T-cell (primary cell): ENCODE measurements at regions not wholly inside any gene's neighbourhood (a gene's known extent, or its start where the extent isn't known, plus 50 kb on each side); places are given as distances from the start of the nearest gene placed in this dataset.

Experiments used
- ATAC-seq, 4 experiments: fragments of 200-7000 bp in 3 of 4; fragments of 150-1000 bp in 1 of 4; cut with Tn5 transposase; replicated peaks in 1 of 4; 1 replicate in 3 of 4; 2 replicates in 1 of 4; pipeline ENCODE4 v1.10.0; 2021; ENCODE audit warnings: moderate library complexity in 3 of 4, mild to moderate bottlenecking in 2 of 4, moderate number of reproducible peaks in 1 of 4
- CTCF ChIA-PET, 2 donors: fragments of 300-600 bp; sonication (Branson Sonifier 250); formaldehyde crosslinking; loops; one replicate each; lab custom pipeline; 2022; ENCODE audit warnings: antibody characterized with exemption in 2 of 2; lab: Charles Lee
- POLR2A ChIA-PET, 2 donors: fragments of 300-600 bp; sonication (Branson Sonifier 250); formaldehyde crosslinking; loops; one replicate each; lab custom pipeline; 2022; ENCODE audit warnings: antibody characterized with exemption in 2 of 2; lab: Charles Lee
- DNase-seq, 35 experiments: peaks; one replicate each; pipeline versions ENCODE4 v3.0.0 to v3.0.0-alpha.2; 2013 to 2023
- H3K27ac ChIP-seq: one replicate; pipeline ENCODE4 v1.5.1; 2013; ENCODE audit warnings: low read length
- H3K27me3 ChIP-seq, 2 experiments: replicated peaks in 1 of 2; 1 replicate in 1 of 2; 2 replicates in 1 of 2; pipeline versions ENCODE4 v1.6.1 to v1.7.0; 2013; ENCODE audit warnings: low read length in 1 of 2, mixed read lengths in 1 of 2; ENCODE audit not compliant: control insufficient read depth in 2 of 2, insufficient read depth in 2 of 2; ENCODE audit errors: extremely low read depth in 1 of 2
- H3K36me3 ChIP-seq, 2 donors: 1 replicate in 1 of 2; 2 replicates in 1 of 2; pipeline versions ENCODE4 v1.6.1 to v1.7.0; 2013; ENCODE audit warnings: low read length in 1 of 2; ENCODE audit not compliant: control insufficient read depth in 2 of 2, insufficient read depth in 1 of 2; ENCODE audit errors: extremely low read depth in 1 of 2
- H3K4me1 ChIP-seq, 2 experiments: 1 replicate in 1 of 2; 2 replicates in 1 of 2; pipeline versions ENCODE4 v1.6.1 to v1.7.0; 2013; ENCODE audit warnings: low read length in 2 of 2, mixed read lengths in 1 of 2; ENCODE audit not compliant: insufficient read depth in 2 of 2, control insufficient read depth in 1 of 2; ENCODE audit errors: extremely low read depth in 1 of 2
- H3K4me3 ChIP-seq, 2 donors: 1 replicate in 1 of 2; 2 replicates in 1 of 2; pipeline versions ENCODE4 v1.5.1 to v1.7.0; 2013; ENCODE audit warnings: mild to moderate bottlenecking in 2 of 2, low read length in 1 of 2, moderate library complexity in 1 of 2; ENCODE audit not compliant: control insufficient read depth in 1 of 2; ENCODE audit errors: extremely low read depth in 1 of 2
- H3K9me3 ChIP-seq: 2 replicates; pipeline ENCODE4 v1.7.0; 2013
- H3K27ac Mint-ChIP-seq, 2 donors: one replicate each; pipeline ENCODE4 v1.8.0; 2020 to 2021; ENCODE audit warnings: mild to moderate bottlenecking in 2 of 2, mixed read lengths in 2 of 2
- H3K27me3 Mint-ChIP-seq, 2 donors: one replicate each; pipeline ENCODE4 v1.8.0; 2021 to 2022; ENCODE audit warnings: mixed read lengths in 2 of 2
- H3K36me3 Mint-ChIP-seq: one replicate; pipeline ENCODE4 v1.8.0; 2021; ENCODE audit warnings: mixed read lengths
- H3K4me1 Mint-ChIP-seq, 3 donors: one replicate each; pipeline ENCODE4 v1.8.0; 2020 to 2022; ENCODE audit warnings: mixed read lengths in 3 of 3, mild to moderate bottlenecking in 1 of 3
- H3K4me3 Mint-ChIP-seq, 3 donors: one replicate each; pipeline ENCODE4 v1.8.0; 2020 to 2022; ENCODE audit warnings: mild to moderate bottlenecking in 3 of 3, mixed read lengths in 3 of 3, moderate library complexity in 3 of 3
- H3K9me3 Mint-ChIP-seq, 3 donors: one replicate each; pipeline ENCODE4 v1.8.0; 2020 to 2022; ENCODE audit warnings: mixed read lengths in 3 of 3
- WGBS: methylation state at CpG from one replicate; pipeline ENCODE4 v1.1.5; 2013; ENCODE audit warnings: missing lambda C conversion rate; ENCODE audit not compliant: insufficient coverage; 5-methylcytosine and 5-hydroxymethylcytosine counted together

DNA sequence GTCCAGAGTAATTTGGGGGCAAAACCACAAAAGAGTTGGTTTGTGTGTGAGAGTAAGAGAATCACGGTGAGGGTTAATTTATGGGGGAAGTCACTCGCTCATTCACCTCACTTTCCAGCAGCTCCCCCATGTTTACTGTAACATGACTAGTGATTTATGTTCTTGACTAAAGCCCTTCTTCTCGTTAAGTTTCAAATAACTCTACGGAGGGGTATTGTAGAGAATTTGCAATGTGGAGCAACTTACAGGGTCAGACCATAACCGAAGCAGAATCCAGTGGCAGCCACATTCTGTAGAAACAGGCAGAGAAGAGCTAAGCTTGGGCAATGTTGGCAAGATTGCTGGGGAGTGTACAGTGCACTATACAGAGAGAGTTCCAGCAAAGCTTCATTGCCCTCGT lies 760.6 kb downstream of the IRX1 start:
- 81% methylated on average over 3 of the region's 6 CpGs for WGBS

DNA sequence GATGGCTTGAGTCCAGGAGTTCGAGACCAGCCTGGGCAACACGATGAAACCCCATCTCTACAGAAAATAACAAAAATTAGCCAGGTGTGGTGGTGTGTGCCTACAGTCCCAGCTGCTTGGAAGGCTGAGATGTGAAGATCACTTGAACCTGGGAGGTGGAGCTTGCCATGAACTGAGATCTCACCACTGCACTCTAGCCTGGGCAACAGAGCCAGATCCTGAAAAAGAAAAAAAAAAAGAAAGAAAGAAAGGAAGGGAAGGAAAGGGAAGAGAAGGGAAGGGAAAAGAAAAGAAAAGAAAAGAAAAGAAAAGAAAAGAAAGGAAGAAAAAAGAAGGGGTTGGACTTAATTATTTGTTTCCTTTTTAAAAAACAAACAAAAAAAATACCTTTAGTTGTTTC lies 764.2 kb downstream of the IRX1 start:
- no peaks in the 10 kb centered on the region for H3K4me1 Mint-ChIP-seq
- Histone ChIP-seq H3K4me1 (no peaks in the 10 kb centered on the region), H3K4me3 (no peak overlapping the region), H3K9me3 (no peaks in the 10 kb centered on the region), H3K36me3 (no peaks in the 10 kb centered on the region), H3K27me3 (no peaks in the 10 kb centered on the region), H3K27ac (no peak overlapping the region)
- DNase-seq (no peak), ATAC-seq (no peak)
- H3K4me3 Mint-ChIP-seq, result no peak overlapping the region
- H3K36me3 Mint-ChIP-seq, result no peaks in the 10 kb centered on the region
- peaks cover 4 to 17% (median 13%) of the 10 kb centered on the region in 3 donors for H3K9me3 Mint-ChIP-seq
- WGBS, result no CpG with 5 or more reads among the region's 2 CpGs
- ChIA-PET CTCF (no interaction called here), POLR2A (no interaction called here)
- no peaks in the 10 kb centered on the region for H3K27me3 Mint-ChIP-seq
- no peak overlapping the region for H3K27ac Mint-ChIP-seq

More for the DNA sequence above, 760.6 kb downstream of the IRX1 start:
- H3K27me3 ChIP-seq, result no peaks in the 10 kb centered on the region
- no peaks in the 10 kb centered on the region for H3K36me3 Mint-ChIP-seq
- H3K9me3 ChIP-seq, result no peaks in the 10 kb centered on the region
- no peak overlapping the region for H3K27ac ChIP-seq
- H3K4me3 ChIP-seq, result no peak overlapping the region
- no peak overlapping the region for H3K27ac Mint-ChIP-seq
- ChIA-PET POLR2A (no interaction called here), CTCF (interaction anchor here in 1 of 2 donors (0.6 kb wide), 1 partner anchor 29 kb away, joined by 4 read pairs; no protein-coding TSS in a partner anchor)
- ATAC-seq (no peak), DNase-seq (no peak)
- H3K36me3 ChIP-seq, result no peaks in the 10 kb centered on the region
- H3K27me3 Mint-ChIP-seq, result no peaks in the 10 kb centered on the region
- H3K9me3 Mint-ChIP-seq, result peaks cover 15 to 32% (median 17%) of the 10 kb centered on the region in 3 donors
- no peaks in the 10 kb centered on the region for H3K4me1 Mint-ChIP-seq
- no peaks in the 10 kb centered on the region for H3K4me1 ChIP-seq
- no peak overlapping the region for H3K4me3 Mint-ChIP-seq

DNA sequence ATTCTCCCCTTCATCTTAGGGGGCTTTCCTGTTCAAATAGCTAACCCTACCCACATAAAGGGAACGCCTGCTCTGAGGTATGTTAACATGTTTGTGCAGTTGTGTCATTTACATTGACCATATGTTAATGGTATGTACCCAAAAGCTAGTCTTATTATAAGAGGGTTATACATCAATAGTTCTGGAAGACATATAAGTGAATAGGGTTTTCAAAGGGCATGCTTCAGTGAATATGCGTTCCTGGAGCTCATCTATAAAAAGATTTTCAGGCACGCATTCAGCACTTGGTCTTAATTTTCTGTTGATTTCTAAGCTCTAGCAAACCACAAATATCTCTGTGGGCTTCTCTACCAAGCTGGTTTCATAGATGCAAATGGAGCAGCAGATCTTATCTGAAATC lies 766.1 kb downstream of the IRX1 start:
- H3K27ac ChIP-seq, result no peak overlapping the region
- ATAC-seq (no peak), DNase-seq (no peak)
- H3K27me3 ChIP-seq, result no peaks in the 10 kb centered on the region
- no CpG with 5 or more reads among the region's 3 CpGs for whole genome bisulfite sequencing
- H3K4me3 ChIP-seq, result no peak overlapping the region
- H3K27me3 Mint-ChIP-seq, result no peaks in the 10 kb centered on the region
- no peaks in the 10 kb centered on the region for H3K36me3 Mint-ChIP-seq
- no peaks in the 10 kb centered on the region for H3K36me3 ChIP-seq
- H3K27ac Mint-ChIP-seq, result no peak overlapping the region
- H3K4me1 ChIP-seq, result no peaks in the 10 kb centered on the region
- POLR2A ChIA-PET, result no interaction called here
- peaks cover 4 to 12% (median 8%) of the 10 kb centered on the region in 3 donors for H3K9me3 Mint-ChIP-seq
- H3K4me1 Mint-ChIP-seq, result no peaks in the 10 kb centered on the region
- CTCF ChIA-PET, result no interaction called here
- H3K9me3 ChIP-seq, result no peaks in the 10 kb centered on the region
- no peak overlapping the region for H3K4me3 Mint-ChIP-seq

DNA sequence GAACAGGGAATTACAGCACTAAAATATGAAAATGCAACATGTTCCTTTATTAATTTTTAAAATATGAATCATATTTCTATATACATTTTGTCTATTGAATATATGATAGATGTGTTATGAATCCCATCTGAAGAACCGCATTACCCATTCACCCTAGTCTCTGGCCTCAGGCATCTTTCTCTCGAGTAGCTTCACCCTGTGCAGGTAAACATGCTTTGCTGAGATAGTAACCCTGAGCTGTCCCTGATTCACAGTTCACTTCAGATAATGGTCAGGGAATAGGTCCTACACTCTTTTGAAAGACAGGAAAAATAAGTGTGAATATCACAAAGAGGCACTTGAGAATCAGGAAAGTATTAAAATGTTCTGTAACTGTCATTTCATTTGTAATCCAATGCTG lies 766.8 kb downstream of the IRX1 start:
- H3K9me3 Mint-ChIP-seq, result peaks cover 4 to 12% (median 11%) of the 10 kb centered on the region in 3 donors
- no peaks in the 10 kb centered on the region for H3K27me3 Mint-ChIP-seq
- no peak for ATAC-seq
- Histone ChIP-seq H3K27ac (no peak overlapping the region), H3K36me3 (no peaks in the 10 kb centered on the region), H3K27me3 (no peaks in the 10 kb centered on the region), H3K4me3 (no peak overlapping the region), H3K9me3 (no peaks in the 10 kb centered on the region), H3K4me1 (no peaks in the 10 kb centered on the region)
- H3K27ac Mint-ChIP-seq, result no peak overlapping the region
- no peaks in the 10 kb centered on the region for H3K4me1 Mint-ChIP-seq
- no peaks in the 10 kb centered on the region for H3K36me3 Mint-ChIP-seq
- WGBS, result no CpG with 5 or more reads among the region's 2 CpGs
- DNase-seq, result no peak
- no peak overlapping the region for H3K4me3 Mint-ChIP-seq
- CTCF ChIA-PET, result no interaction called here
- POLR2A ChIA-PET, result no interaction called here

DNA sequence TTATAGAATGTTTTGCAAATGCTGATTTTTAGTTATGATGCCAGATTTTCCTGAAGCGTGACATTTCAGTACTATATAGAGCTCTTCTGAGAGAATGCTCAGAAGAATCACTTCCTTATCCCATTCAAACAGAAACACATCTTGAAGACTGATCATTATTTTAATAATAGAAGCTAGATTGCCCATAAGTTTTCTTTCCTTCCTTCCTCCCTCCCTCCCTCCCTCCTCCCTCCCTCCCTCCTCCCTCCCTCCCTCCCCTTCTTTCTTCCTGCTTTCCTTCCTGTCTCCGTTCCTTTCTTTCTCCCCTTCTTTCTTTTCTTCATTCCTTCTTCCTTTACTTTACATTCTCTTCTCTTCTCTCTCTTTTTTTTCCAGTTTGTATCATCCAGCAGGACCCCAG lies 767.4 kb downstream of the IRX1 start:
- ATAC-seq (no peak), DNase-seq (no peak)
- ChIA-PET CTCF (no interaction called here), POLR2A (no interaction called here)
- no peaks in the 10 kb centered on the region for H3K27me3 Mint-ChIP-seq
- H3K27ac Mint-ChIP-seq, result no peak overlapping the region
- Histone ChIP-seq H3K36me3 (no peaks in the 10 kb centered on the region), H3K4me3 (no peak overlapping the region), H3K9me3 (no peaks in the 10 kb centered on the region), H3K27me3 (no peaks in the 10 kb centered on the region), H3K27ac (no peak overlapping the region), H3K4me1 (no peaks in the 10 kb centered on the region)
- no peaks in the 10 kb centered on the region for H3K4me1 Mint-ChIP-seq
- H3K36me3 Mint-ChIP-seq, result no peaks in the 10 kb centered on the region
- WGBS, result no CpG with 5 or more reads among the region's 2 CpGs
- H3K4me3 Mint-ChIP-seq, result no peak overlapping the region
- H3K9me3 Mint-ChIP-seq, result peaks cover 4 to 12% (median 11%) of the 10 kb centered on the region in 3 donors

DNA sequence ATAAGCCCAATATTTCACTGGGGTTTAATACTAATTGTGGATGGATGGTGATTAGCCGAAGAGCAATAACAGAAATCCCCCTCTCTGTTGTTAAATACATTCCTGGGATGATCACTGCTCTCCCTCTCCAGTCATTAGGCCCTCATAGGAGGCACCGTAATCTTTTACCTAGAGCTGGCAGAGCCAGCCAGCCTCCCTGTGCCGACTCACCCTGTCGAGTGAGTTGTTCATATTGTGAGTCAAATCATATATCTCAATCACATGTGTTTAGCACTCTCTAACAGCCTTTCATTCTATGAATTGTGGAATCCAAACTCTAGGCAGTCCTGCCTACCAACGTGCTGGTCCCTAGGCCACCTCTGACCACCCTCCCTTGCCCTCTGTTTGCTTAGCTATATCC lies 771.0 kb downstream of the IRX1 start:
- no peaks in the 10 kb centered on the region for H3K36me3 Mint-ChIP-seq
- peaks cover 0 to 14% (median 7%) of the 10 kb centered on the region in 3 donors for H3K9me3 Mint-ChIP-seq
- Histone ChIP-seq H3K4me3 (no peak overlapping the region), H3K36me3 (no peaks in the 10 kb centered on the region), H3K9me3 (no peaks in the 10 kb centered on the region), H3K27me3 (no peaks in the 10 kb centered on the region), H3K27ac (no peak overlapping the region), H3K4me1 (no peaks in the 10 kb centered on the region)
- 84% methylated on average over 4 of the region's 5 CpGs for WGBS
- DNase-seq (no peak), ATAC-seq (no peak)
- POLR2A ChIA-PET, result no interaction called here
- no peak overlapping the region for H3K4me3 Mint-ChIP-seq
- no peaks in the 10 kb centered on the region for H3K27me3 Mint-ChIP-seq
- H3K27ac Mint-ChIP-seq, result no peak overlapping the region
- H3K4me1 Mint-ChIP-seq, result no peaks in the 10 kb centered on the region
- CTCF ChIA-PET, result no interaction called here

DNA sequence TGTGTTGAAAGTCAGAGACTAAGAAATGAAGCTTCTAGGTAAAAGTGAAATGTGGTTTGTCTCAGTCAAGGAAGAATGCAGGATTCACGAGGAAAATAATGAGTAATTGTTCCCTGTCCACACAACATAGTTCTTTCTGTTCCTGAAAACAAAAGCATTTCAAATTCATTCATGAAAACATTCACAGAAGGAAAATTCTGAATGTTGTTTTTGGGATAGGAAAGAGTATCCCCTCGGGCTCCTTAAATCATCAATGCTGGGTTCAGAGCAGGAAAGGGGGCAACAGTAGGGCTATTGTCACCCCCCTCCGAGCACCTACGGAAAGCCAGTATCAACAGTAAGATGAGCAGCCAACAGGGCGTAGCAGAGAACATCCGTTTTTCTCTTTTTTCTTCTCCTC lies 769.9 kb upstream of the ADAMTS16 start:
- Histone ChIP-seq H3K4me1 (no peaks in the 10 kb centered on the region), H3K4me3 (no peak overlapping the region), H3K9me3 (no peaks in the 10 kb centered on the region), H3K27me3 (no peaks in the 10 kb centered on the region), H3K27ac (no peak overlapping the region), H3K36me3 (no peaks in the 10 kb centered on the region)
- Mint-ChIP-seq H3K4me1 (no peaks in the 10 kb centered on the region), H3K36me3 (no peaks in the 10 kb centered on the region), H3K9me3 (peaks cover 0 to 14% (median 3%) of the 10 kb centered on the region in 3 donors), H3K4me3 (no peak overlapping the region), H3K27ac (no peak overlapping the region), H3K27me3 (no peaks in the 10 kb centered on the region)
- POLR2A ChIA-PET, result no interaction called here
- CTCF ChIA-PET, result no interaction called here
- ATAC-seq (no peak), DNase-seq (no peak)
- WGBS, result no CpG with 5 or more reads among the region's 6 CpGs
